A549 (cell line): ENCODE measurements at regions not wholly inside any gene's neighbourhood (a gene's known extent, or its start where the extent isn't known, plus 50 kb on each side); places are given as distances from the start of the nearest gene placed in this dataset.

Experiments
- ATAC-seq, 2 experiments: fragments of 200-7000 bp in 1 of 2; fragments of >200 bp in 1 of 2; cut with Nextera tagmentation in 1 of 2; cut with Tn5 transposase in 1 of 2; 3 replicates each; pipeline versions ENCODE4 v1.8.0 to v1.9.1; 2018 to 2020; ENCODE audit warnings: mild to moderate bottlenecking in 1 of 2, moderate library complexity in 1 of 2
- CTCF ChIA-PET: fragments of 300-600 bp; sonication (Branson Sonifier 250); formaldehyde crosslinking; extraction: SDS; loops from one replicate; lab custom pipeline; 2021; ENCODE audit warnings: antibody characterized with exemption, inconsistent platforms; lab: Yijun Ruan, JAX
- POLR2A ChIA-PET: fragments of 350-600 bp; formaldehyde crosslinking; extraction: SDS; loops from one replicate; lab custom pipeline; 2021; ENCODE audit warnings: antibody characterized with exemption, inconsistent platforms; lab: Yijun Ruan, JAX
- DNase-seq, 2 experiments: peaks; one replicate each; pipeline versions ENCODE4 v3.0.0 to v3.0.0-alpha.2; 2011 to 2016; ENCODE audit warnings: low read depth in 1 of 2, low spot score in 1 of 2
- FAIRE-seq: peaks from 2 replicates; lab custom pipeline; 2011; peaks lifted over from hg19 to GRCh38; lab: Jason Lieb, UNC
- H3K27ac ChIP-seq, 2 experiments: fragments of >200 bp; sonication (Bioruptor Twin); formaldehyde crosslinking; 3 replicates each; pipeline ENCODE4 v1.5.1; 2016 to 2017
- H3K4me1 ChIP-seq: fragments of >200 bp; sonication (Bioruptor Twin); formaldehyde crosslinking; 3 replicates; pipeline ENCODE4 v1.6.1; 2016
- H3K4me2 ChIP-seq: fragments of >200 bp; sonication (Bioruptor Twin); formaldehyde crosslinking; 3 replicates; pipeline ENCODE4 v1.6.1; 2016
- H3K4me3 ChIP-seq: fragments of >200 bp; sonication (Bioruptor Twin); formaldehyde crosslinking; 3 replicates; pipeline ENCODE4 v1.5.1; 2016
- H3K9me3 ChIP-seq: fragments of >200 bp; sonication (Bioruptor Twin); formaldehyde crosslinking; 3 replicates; pipeline ENCODE4 v1.6.1; 2016
- BCL3 ChIP-seq: fragments of >200 bp; sonication (Bioruptor Twin); formaldehyde crosslinking; IDR thresholded peaks from 3 replicates; pipeline ENCODE4 v1.6.1; 2016
- CBX8 ChIP-seq: fragments of 200-600 bp; sonication (generic); IDR thresholded peaks from 2 replicates; pipeline ENCODE4 v1.6.1; 2016
- CEBPB ChIP-seq, 2 experiments: fragments of >200 bp in 1 of 2; sonication (Bioruptor Twin) in 1 of 2; formaldehyde crosslinking in 1 of 2; IDR thresholded peaks; 2 replicates each; pipeline ENCODE4 v1.6.1; 2012 to 2016
- CTCF ChIP-seq: fragments of >200 bp; sonication (Bioruptor Twin); formaldehyde crosslinking; IDR thresholded peaks from 3 replicates; pipeline ENCODE4 v1.5.1; 2016
- EHF ChIP-seq: fragments of 250-450 bp; sonication (Bioruptor Pico); IDR thresholded peaks from 2 replicates; pipeline ENCODE4 v1.5.0; 2020; ENCODE audit warnings: mild to moderate bottlenecking
- ELK1 ChIP-seq: fragments of 150-350 bp; IDR thresholded peaks from 2 replicates; pipeline ENCODE4 v1.6.1; 2014; ENCODE audit warnings: low read depth, mild to moderate bottlenecking, low read length
- EP300 ChIP-seq, 2 experiments: fragments of >200 bp; sonication (Bioruptor Twin); formaldehyde crosslinking; IDR thresholded peaks; 2 replicates in 1 of 2; 3 replicates in 1 of 2; pipeline ENCODE4 v1.6.1; 2016 to 2017
- ESRRA ChIP-seq: fragments of 150-350 bp; IDR thresholded peaks from 2 replicates; pipeline ENCODE4 v1.6.1; 2014; ENCODE audit warnings: mild to moderate bottlenecking, low read length, borderline replicate concordance
- FOSL2 ChIP-seq, 2 experiments: fragments of 450-650 bp in 1 of 2; fragments of >200 bp in 1 of 2; sonication (Bioruptor Twin) in 1 of 2; formaldehyde crosslinking; IDR thresholded peaks; 2 replicates each; pipeline versions ENCODE4 v1.5.0 to v1.6.1; 2016 to 2020; ENCODE audit warnings: mild to moderate bottlenecking in 1 of 2, moderate library complexity in 1 of 2
- HDAC2 ChIP-seq: fragments of 200-600 bp; sonication (generic); IDR thresholded peaks from 2 replicates; pipeline ENCODE4 v1.6.1; 2016
- HES2 ChIP-seq: fragments of >200 bp; sonication (Bioruptor Twin); formaldehyde crosslinking; IDR thresholded peaks from 2 replicates; pipeline ENCODE4 v1.6.1; 2016
- HMGXB4 ChIP-seq: fragments of 250-450 bp; sonication (Bioruptor Pico); IDR thresholded peaks from 2 replicates; pipeline ENCODE4 v1.5.0; 2021; ENCODE audit warnings: mild to moderate bottlenecking, moderate library complexity, borderline replicate concordance
- HOXB13 ChIP-seq: fragments of 250-450 bp; sonication (Bioruptor Pico); IDR thresholded peaks from 2 replicates; pipeline ENCODE4 v1.5.0; 2020; ENCODE audit warnings: low read depth, mild to moderate bottlenecking, moderate library complexity
- HOXB5 ChIP-seq: fragments of 250-450 bp; sonication (Bioruptor Pico); IDR thresholded peaks from 2 replicates; pipeline ENCODE4 v1.5.0; 2020; ENCODE audit warnings: mild to moderate bottlenecking, moderate library complexity
- JUN ChIP-seq, 2 experiments: fragments of >200 bp; sonication (Bioruptor Twin); formaldehyde crosslinking; IDR thresholded peaks; 2 replicates in 1 of 2; 3 replicates in 1 of 2; pipeline ENCODE4 v1.6.1; 2016 to 2017
- KDM1A ChIP-seq: fragments of 200-600 bp; sonication (generic); IDR thresholded peaks from 2 replicates; pipeline ENCODE4 v1.6.1; 2016; ENCODE audit warnings: low read depth, mild to moderate bottlenecking
- KDM5A ChIP-seq: fragments of 200-600 bp; sonication (generic); IDR thresholded peaks from 2 replicates; pipeline ENCODE4 v1.6.1; 2016; ENCODE audit warnings: antibody characterized with exemption, mild to moderate bottlenecking
- PBX3 ChIP-seq: IDR thresholded peaks from 2 replicates; pipeline ENCODE4 v1.6.1; 2012
- POLR2A ChIP-seq: IDR thresholded peaks from 2 replicates; pipeline ENCODE4 v1.6.1; 2012; ENCODE audit warnings: mild to moderate bottlenecking, low read length
- RARB ChIP-seq: fragments of 250-450 bp; sonication (Bioruptor Pico); IDR thresholded peaks from 2 replicates; pipeline ENCODE4 v1.8.0; 2021; ENCODE audit warnings: mild to moderate bottlenecking, moderate library complexity
- TP53 ChIP-seq: fragments of 250-450 bp; sonication (Bioruptor Pico); IDR thresholded peaks from 2 replicates; pipeline ENCODE4 v1.5.0; 2021; ENCODE audit warnings: mild to moderate bottlenecking, moderate library complexity
- ZC3H11A ChIP-seq: fragments of 450-650 bp; IDR thresholded peaks from 2 replicates; pipeline ENCODE4 v1.6.1; 2014; ENCODE audit warnings: antibody characterized with exemption, mild to moderate bottlenecking
- WGBS: methylation state at CpG from one replicate; pipeline ENCODE4 v1.1.6; 2017; ENCODE audit errors: missing lambda C conversion rate; 5-methylcytosine and 5-hydroxymethylcytosine counted together

GRCh38 chr10:124346831-124347230 lies 71.9 kb downstream of the OAT start:
- Histone ChIP-seq H3K27ac (no peak overlapping the region), H3K9me3 (no peaks in the 10 kb centered on the region)
- TF ChIP-seq FOSL2 (IDR thresholded peaks at IDR 0.05) (no peak), FOSL2 (CRISPR knock-in tag; IDR thresholded peaks at IDR 0.05) (no peak), EP300 (IDR thresholded peaks at IDR 0.05) (no peak), HDAC2 (no peak), RARB (no peak), ZC3H11A (no peak), CTCF (no peak), HES2 (no peak)
- TF ChIP-seq, all 56 proteins: peak for 0
- Histone ChIP-seq H3K4me2 (no peak overlapping the region), H3K4me1 (no peaks in the 10 kb centered on the region), H3K4me3 (no peak overlapping the region)
- FAIRE-seq: no peak
- no peak for ATAC-seq
- 67% methylated on average over 8 of the region's 8 CpGs for WGBS
- ChIA-PET CTCF (no interaction called here), POLR2A (no interaction called here)
- DNase-seq: no peak

- no peak for DNase-seq
- TF ChIP-seq KDM5A (no peak), ESRRA (no peak), CEBPB (IDR thresholded peaks at IDR 0.05) (no peak), HOXB13 (CRISPR knock-in tag) (no peak), CBX8 (no peak), JUN (IDR thresholded peaks at IDR 0.05) (no peak), BCL3 (no peak), HMGXB4 (CRISPR knock-in tag) (no peak), PBX3 (no peak), KDM1A (no peak), TP53 (CRISPR knock-in tag) (no peak), POLR2A (no peak), HOXB5 (no peak), ELK1 (no peak), EHF (no peak)
Observed at GRCh38 chr10:124345521-124345920, 73.2 kb downstream of the OAT start.

More at GRCh38 chr10:124345521-124345920, 73.2 kb downstream of the OAT start:
- no peaks in the 10 kb centered on the region for H3K4me1 ChIP-seq
- ATAC-seq: no peak
- FAIRE-seq: no peak
- CTCF ChIA-PET: no interaction called here
- H3K27ac ChIP-seq: no peak overlapping the region
- no peak overlapping the region for H3K4me3 ChIP-seq
- POLR2A ChIA-PET: no interaction called here
- H3K9me3 ChIP-seq: no peaks in the 10 kb centered on the region
- H3K4me2 ChIP-seq: no peak overlapping the region
- 84% methylated on average over 8 of the region's 8 CpGs for WGBS
